K562 (cell line): ENCODE measurements at regions not wholly inside any gene's neighbourhood (a gene's known extent, or its start where the extent isn't known, plus 50 kb on each side); places are given as distances from the start of the nearest gene placed in this dataset.

Source experiments
- TBP ChIP-seq: optimal IDR thresholded peaks from 2 replicates; pipeline ENCODE3; 2011; ENCODE audit warnings: low read depth, low read length, improper control_type of control experiment
- ZNF431 ChIP-seq: sonication (generic); formaldehyde crosslinking; IDR thresholded peaks from 2 replicates; pipeline ENCODE4 v1.8.0; 2022; ENCODE audit warnings: mild to moderate bottlenecking, missing genetic modification reagents
- TF ChIP-seq, protein P1 (sequence below): fragments of 250-450 bp; sonication (Bioruptor Pico); IDR thresholded peaks from 2 replicates; pipeline ENCODE4 v1.5.1; 2021; ENCODE audit warnings: mild to moderate bottlenecking
- TF ChIP-seq, protein P2 (sequence below): fragments of 250-450 bp; sonication (Bioruptor Pico); IDR thresholded peaks from 2 replicates; pipeline ENCODE4 v1.8.0; 2021; ENCODE audit warnings: mild to moderate bottlenecking, moderate library complexity
- TF ChIP-seq, protein P3 (sequence below): fragments of 250-450 bp; sonication (Bioruptor Pico); IDR thresholded peaks from 2 replicates; pipeline ENCODE4 v1.8.0; 2022; ENCODE audit warnings: inconsistent platforms, mild to moderate bottlenecking, moderate library complexity, borderline replicate concordance
- TF ChIP-seq, protein P4 (sequence below): sonication (generic); formaldehyde crosslinking; IDR thresholded peaks from 2 replicates; pipeline ENCODE4 v1.8.0; 2023; ENCODE audit warnings: mild to moderate bottlenecking, missing genetic modification reagents
- TF ChIP-seq, protein P5 (sequence below), 2 experiments: fragments of 450-650 bp in 1 of 2; sonication (generic) in 1 of 2; formaldehyde crosslinking in 1 of 2; IDR thresholded peaks; 2 replicates each; pipeline versions ENCODE4 v1.7.1 to v1.9.0; 2016 to 2022; ENCODE audit warnings: inconsistent platforms in 1 of 2, mild to moderate bottlenecking in 1 of 2, missing genetic modification reagents in 1 of 2

DNA sequence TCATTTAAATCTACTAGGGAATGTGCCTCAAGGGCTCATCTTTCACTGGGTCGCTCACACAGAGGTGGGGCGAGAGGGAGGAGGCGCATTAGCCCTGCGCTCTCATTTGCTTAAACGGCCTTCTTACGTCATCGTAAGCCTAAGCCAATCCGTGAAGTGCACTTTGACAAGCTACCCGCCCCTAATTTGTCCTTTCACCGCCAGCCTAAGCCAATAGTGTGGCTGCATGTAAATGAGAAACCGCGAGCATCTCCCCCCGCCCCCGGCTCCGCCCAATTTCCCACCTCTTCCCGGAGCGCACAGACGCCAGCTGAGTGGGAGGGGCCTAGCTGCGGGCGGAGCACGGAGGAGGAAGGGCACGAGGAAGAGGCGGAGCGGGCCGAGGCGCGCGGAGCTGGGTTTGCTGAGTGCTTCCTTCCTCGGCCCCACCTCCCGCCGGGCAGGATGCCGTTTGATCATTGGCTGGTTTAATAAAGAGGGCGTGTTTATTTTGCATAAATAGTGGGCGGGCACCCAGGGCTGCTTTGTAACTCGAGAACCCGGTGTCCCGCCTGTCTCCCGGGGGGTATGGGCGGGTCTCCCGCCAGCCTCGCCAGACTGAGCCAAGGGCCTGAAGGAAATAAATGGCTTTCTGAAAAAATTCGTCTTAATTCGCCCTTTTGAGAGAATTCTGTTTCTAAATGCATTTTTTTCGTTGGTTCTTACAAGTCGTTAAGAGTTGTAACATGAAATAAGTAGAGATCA, 289.6 kb upstream of the NFE2L3 start (continued):
- TF ChIP-seq, protein P1, sequence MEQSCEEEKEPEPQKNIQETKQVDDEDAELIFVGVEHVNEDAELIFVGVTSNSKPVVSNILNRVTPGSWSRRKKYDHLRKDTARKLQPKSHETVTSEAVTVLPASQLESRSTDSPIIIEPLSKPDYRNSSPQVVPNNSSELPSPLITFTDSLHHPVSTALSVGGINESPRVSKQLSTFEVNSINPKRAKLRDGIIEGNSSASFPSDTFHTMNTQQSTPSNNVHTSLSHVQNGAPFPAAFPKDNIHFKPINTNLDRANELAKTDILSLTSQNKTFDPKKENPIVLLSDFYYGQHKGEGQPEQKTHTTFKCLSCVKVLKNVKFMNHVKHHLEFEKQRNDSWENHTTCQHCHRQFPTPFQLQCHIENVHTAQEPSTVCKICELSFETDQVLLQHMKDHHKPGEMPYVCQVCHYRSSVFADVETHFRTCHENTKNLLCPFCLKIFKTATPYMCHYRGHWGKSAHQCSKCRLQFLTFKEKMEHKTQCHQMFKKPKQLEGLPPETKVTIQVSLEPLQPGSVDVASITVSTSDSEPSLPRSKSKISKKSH (CRISPR knock-in tag), result no peak
- TF ChIP-seq, protein P2, sequence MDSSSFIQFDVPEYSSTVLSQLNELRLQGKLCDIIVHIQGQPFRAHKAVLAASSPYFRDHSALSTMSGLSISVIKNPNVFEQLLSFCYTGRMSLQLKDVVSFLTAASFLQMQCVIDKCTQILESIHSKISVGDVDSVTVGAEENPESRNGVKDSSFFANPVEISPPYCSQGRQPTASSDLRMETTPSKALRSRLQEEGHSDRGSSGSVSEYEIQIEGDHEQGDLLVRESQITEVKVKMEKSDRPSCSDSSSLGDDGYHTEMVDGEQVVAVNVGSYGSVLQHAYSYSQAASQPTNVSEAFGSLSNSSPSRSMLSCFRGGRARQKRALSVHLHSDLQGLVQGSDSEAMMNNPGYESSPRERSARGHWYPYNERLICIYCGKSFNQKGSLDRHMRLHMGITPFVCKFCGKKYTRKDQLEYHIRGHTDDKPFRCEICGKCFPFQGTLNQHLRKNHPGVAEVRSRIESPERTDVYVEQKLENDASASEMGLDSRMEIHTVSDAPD, result no peak
- TF ChIP-seq, protein P3, sequence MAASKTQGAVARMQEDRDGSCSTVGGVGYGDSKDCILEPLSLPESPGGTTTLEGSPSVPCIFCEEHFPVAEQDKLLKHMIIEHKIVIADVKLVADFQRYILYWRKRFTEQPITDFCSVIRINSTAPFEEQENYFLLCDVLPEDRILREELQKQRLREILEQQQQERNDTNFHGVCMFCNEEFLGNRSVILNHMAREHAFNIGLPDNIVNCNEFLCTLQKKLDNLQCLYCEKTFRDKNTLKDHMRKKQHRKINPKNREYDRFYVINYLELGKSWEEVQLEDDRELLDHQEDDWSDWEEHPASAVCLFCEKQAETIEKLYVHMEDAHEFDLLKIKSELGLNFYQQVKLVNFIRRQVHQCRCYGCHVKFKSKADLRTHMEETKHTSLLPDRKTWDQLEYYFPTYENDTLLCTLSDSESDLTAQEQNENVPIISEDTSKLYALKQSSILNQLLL (CRISPR knock-in tag), result no peak
- TF ChIP-seq TBP (peak; percentile 71), ZNF431 (no peak)
- TF ChIP-seq, protein P4, sequence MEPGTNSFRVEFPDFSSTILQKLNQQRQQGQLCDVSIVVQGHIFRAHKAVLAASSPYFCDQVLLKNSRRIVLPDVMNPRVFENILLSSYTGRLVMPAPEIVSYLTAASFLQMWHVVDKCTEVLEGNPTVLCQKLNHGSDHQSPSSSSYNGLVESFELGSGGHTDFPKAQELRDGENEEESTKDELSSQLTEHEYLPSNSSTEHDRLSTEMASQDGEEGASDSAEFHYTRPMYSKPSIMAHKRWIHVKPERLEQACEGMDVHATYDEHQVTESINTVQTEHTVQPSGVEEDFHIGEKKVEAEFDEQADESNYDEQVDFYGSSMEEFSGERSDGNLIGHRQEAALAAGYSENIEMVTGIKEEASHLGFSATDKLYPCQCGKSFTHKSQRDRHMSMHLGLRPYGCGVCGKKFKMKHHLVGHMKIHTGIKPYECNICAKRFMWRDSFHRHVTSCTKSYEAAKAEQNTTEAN (CRISPR knock-in tag), result no peak
- TF ChIP-seq, protein P5, sequence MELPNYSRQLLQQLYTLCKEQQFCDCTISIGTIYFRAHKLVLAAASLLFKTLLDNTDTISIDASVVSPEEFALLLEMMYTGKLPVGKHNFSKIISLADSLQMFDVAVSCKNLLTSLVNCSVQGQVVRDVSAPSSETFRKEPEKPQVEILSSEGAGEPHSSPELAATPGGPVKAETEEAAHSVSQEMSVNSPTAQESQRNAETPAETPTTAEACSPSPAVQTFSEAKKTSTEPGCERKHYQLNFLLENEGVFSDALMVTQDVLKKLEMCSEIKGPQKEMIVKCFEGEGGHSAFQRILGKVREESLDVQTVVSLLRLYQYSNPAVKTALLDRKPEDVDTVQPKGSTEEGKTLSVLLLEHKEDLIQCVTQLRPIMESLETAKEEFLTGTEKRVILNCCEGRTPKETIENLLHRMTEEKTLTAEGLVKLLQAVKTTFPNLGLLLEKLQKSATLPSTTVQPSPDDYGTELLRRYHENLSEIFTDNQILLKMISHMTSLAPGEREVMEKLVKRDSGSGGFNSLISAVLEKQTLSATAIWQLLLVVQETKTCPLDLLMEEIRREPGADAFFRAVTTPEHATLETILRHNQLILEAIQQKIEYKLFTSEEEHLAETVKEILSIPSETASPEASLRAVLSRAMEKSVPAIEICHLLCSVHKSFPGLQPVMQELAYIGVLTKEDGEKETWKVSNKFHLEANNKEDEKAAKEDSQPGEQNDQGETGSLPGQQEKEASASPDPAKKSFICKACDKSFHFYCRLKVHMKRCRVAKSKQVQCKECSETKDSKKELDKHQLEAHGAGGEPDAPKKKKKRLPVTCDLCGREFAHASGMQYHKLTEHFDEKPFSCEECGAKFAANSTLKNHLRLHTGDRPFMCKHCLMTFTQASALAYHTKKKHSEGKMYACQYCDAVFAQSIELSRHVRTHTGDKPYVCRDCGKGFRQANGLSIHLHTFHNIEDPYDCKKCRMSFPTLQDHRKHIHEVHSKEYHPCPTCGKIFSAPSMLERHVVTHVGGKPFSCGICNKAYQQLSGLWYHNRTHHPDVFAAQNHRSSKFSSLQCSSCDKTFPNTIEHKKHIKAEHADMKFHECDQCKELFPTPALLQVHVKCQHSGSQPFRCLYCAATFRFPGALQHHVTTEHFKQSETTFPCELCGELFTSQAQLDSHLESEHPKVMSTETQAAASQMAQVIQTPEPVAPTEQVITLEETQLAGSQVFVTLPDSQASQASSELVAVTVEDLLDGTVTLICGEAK (IDR thresholded peaks at IDR 0.05), result no peak
- TF ChIP-seq, protein P5 (CRISPR knock-in tag; IDR thresholded peaks at IDR 0.05), result no peak
